ENCODE measurements at regions not wholly inside any gene's neighbourhood (a gene's known extent, or its start where the extent isn't known, plus 50 kb on each side); places are given as distances from the start of the nearest gene placed in this dataset.

DNA sequence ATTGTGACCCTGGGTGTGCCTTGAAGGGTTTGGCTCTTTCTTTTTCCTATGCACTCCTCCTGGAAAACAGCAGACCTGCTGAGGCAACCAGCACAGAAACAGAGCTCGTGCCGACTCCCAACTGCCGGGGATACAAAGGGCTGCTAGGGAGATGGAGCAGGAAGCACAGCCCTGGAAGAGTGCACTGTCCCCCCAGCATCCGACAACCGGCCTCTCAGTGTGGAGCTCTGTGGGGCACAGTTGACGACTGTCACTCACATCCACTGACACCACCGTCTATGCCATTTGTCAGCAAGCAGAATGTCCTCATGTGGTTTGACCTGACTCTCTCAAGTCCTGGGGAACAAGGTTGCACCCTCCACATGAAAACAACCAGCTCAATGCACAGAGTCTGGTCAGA lies 290.4 kb downstream of the TNS1 start:
- Histone ChIP-seq H3K4me3 (ENCODE audit: low read depth in 1 of 2, low read length in 1 of 2) (no peak overlapping the region), H3K27me3 (peaks cover 40% of the 10 kb centered on the region), H3K27ac (no peak overlapping the region), H3K9me3 (no peaks in the 10 kb centered on the region), H3K36me3 (no peaks in the 10 kb centered on the region), H3K4me1 (ENCODE audit: control insufficient read depth in 1 of 2, insufficient read depth in 1 of 2, low read depth in 1 of 2, low read length in 1 of 2) (no peaks in the 10 kb centered on the region)
- TF ChIP-seq, protein P1, sequence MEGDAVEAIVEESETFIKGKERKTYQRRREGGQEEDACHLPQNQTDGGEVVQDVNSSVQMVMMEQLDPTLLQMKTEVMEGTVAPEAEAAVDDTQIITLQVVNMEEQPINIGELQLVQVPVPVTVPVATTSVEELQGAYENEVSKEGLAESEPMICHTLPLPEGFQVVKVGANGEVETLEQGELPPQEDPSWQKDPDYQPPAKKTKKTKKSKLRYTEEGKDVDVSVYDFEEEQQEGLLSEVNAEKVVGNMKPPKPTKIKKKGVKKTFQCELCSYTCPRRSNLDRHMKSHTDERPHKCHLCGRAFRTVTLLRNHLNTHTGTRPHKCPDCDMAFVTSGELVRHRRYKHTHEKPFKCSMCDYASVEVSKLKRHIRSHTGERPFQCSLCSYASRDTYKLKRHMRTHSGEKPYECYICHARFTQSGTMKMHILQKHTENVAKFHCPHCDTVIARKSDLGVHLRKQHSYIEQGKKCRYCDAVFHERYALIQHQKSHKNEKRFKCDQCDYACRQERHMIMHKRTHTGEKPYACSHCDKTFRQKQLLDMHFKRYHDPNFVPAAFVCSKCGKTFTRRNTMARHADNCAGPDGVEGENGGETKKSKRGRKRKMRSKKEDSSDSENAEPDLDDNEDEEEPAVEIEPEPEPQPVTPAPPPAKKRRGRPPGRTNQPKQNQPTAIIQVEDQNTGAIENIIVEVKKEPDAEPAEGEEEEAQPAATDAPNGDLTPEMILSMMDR (IDR thresholded peaks at IDR 0.05), result no peak

DNA sequence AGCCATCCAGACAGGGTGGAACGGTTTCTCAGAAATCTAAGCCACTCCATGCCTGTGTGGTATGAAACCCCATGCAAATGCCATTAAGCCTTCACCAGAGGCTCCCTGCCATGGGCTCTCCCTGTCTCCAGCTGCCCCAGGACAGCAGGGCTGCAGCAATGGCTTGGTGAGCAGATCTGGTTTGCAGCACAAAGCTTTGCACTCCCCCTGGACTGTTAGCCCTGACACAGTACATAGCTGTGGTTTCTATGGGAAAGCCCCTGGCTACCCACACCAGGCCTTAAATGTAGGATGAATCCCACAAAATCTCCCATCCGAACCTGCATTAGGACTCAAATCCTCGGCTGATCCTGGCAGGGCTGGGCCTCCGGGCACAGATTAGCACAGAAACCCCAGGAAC lies 291.6 kb downstream of the TNS1 start:
- TF ChIP-seq, protein P1 (IDR thresholded peaks at IDR 0.05), result no peak
- no peaks in the 10 kb centered on the region for H3K9me3 ChIP-seq
- no peak overlapping the region for H3K27ac ChIP-seq
- H3K27me3 ChIP-seq, result peaks cover 38% of the 10 kb centered on the region
- H3K36me3 ChIP-seq, result no peaks in the 10 kb centered on the region
- no peaks in the 10 kb centered on the region for H3K4me1 ChIP-seq (ENCODE audit: control insufficient read depth in 1 of 2, insufficient read depth in 1 of 2, low read depth in 1 of 2, low read length in 1 of 2)
- H3K4me3 ChIP-seq (ENCODE audit: low read depth in 1 of 2, low read length in 1 of 2), result no peak overlapping the region

DNA sequence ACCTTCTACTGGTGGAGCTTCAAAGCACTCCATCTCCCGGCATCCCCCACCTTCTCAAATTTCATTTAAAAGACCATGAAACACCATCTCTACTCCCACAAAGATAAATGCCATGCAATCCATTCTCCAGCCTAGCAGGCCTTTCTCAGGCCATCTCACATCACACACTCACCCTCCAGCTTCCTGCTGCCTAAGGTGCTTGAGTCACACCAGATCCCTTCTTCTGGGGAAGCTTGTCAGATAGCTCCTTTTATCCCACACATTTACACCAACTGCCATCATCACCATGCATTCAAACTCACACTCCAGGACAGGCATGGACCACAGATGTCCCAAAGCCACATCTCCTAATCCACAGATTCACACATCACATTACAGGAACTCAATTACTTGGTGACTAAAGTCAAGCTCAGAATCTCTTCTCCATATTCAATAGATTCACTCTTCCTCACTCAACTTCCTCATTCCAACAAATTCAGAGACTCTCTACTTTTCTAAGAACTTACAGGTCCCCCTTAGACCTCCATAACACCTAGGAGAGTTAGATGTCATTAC lies 292.5 kb downstream of the TNS1 start:
- H3K4me1 ChIP-seq (ENCODE audit: control insufficient read depth in 1 of 2, insufficient read depth in 1 of 2, low read depth in 1 of 2, low read length in 1 of 2), result no peaks in the 10 kb centered on the region
- no peak overlapping the region for H3K4me3 ChIP-seq (ENCODE audit: low read depth in 1 of 2, low read length in 1 of 2)
- TF ChIP-seq, protein P1 (IDR thresholded peaks at IDR 0.05), result no peak
- peaks cover 31% of the 10 kb centered on the region for H3K27me3 ChIP-seq
- no peaks in the 10 kb centered on the region for H3K9me3 ChIP-seq
- H3K36me3 ChIP-seq, result no peaks in the 10 kb centered on the region
- H3K27ac ChIP-seq, result no peak overlapping the region

DNA sequence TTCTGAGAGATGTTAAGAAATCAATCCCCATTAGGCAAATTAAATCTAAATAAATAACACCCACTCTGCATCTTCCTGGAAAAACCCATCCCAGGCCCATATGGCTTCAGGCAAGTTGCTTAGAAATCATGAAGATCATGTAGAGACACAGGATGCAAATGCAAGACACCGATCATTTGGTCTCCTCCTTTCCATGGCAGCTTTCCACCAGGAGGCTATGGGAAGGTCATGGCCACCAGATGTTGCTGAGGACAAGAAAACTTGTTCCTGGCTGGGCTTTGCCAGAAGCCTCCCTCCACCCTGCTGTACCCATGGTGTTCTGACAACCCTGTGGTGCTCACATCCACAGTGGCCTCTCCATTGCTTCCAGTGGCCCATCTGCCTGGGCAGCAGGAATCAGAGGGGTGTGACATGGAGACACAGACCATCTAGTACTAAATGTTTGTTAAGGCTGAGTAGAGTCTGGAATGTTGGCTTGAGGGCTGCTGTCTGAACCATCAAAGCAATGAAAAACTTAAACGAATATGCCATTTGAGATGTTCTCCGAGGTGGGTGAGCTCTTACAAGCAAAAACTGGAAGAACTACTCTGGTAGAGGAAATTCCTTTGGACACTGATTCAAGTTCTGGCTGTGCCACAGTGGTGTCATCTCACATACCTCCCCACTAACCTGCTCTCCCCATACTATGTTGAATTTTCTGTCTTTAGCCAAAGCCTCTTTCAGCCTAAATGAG lies 293.2 kb downstream of the TNS1 start:
- Histone ChIP-seq H3K9me3 (no peaks in the 10 kb centered on the region), H3K4me1 (ENCODE audit: control insufficient read depth in 1 of 2, insufficient read depth in 1 of 2, low read depth in 1 of 2, low read length in 1 of 2) (no peaks in the 10 kb centered on the region), H3K36me3 (no peaks in the 10 kb centered on the region), H3K4me3 (ENCODE audit: low read depth in 1 of 2, low read length in 1 of 2) (no peak overlapping the region), H3K27me3 (peaks cover 24% of the 10 kb centered on the region), H3K27ac (no peak overlapping the region)
- TF ChIP-seq, protein P1 (IDR thresholded peaks at IDR 0.05), result no peak

DNA sequence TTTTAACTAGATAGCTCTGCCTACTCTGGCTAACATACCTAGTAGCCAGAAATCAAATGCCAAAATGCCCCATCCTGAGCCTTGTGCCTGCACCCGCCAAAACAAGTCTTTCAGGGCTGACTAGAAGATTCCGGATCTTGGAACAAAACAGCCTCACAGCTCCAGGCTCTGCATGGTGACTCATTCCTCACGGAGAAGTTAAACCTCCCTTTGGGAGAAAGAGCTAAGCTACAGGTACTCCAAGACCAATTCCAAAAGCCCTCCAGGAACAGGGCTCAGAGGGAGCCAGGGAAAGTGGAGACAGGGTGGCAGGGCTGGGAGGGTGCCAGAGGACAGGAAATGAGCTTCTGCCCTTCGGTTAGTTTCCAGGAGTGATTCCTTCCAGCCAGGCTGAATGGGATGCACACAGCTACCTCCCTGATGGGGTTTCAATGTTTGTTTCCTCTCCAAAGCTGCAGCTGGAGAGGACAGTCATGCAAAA lies 295.6 kb downstream of the TNS1 start:
- no peak overlapping the region for H3K4me3 ChIP-seq (ENCODE audit: low read depth in 1 of 2, low read length in 1 of 2)
- H3K4me1 ChIP-seq (ENCODE audit: control insufficient read depth in 1 of 2, insufficient read depth in 1 of 2, low read depth in 1 of 2, low read length in 1 of 2), result no peaks in the 10 kb centered on the region
- no peak overlapping the region for H3K27ac ChIP-seq
- H3K36me3 ChIP-seq, result no peaks in the 10 kb centered on the region
- H3K27me3 ChIP-seq, result peaks cover 12% of the 10 kb centered on the region
- no peaks in the 10 kb centered on the region for H3K9me3 ChIP-seq
- TF ChIP-seq, protein P1 (IDR thresholded peaks at IDR 0.05), result no peak

All from neutrophil (primary cell).